Upper lobe of left lung (tissue), 4 donors: ENCODE measurements at regions not wholly inside any gene's neighbourhood (a gene's known extent, or its start where the extent isn't known, plus 50 kb on each side); places are given as distances from the start of the nearest gene placed in this dataset.

Source experiments
- CTCF ChIP-seq, 6 experiments: fragments of 450-650 bp in 4 of 6; fragments of 200-600 bp in 2 of 6; sonication (generic) in 2 of 6; IDR thresholded peaks; one replicate each; pipeline ENCODE4 v1.5.1; 2016 to 2019; ENCODE audit warnings: antibody characterized with exemption in 6 of 6
- EP300 ChIP-seq, 4 donors: sonication (generic); formaldehyde crosslinking; IDR thresholded peaks; one replicate each; pipeline ENCODE4 v1.5.1; 2017; ENCODE audit warnings: antibody characterized with exemption in 4 of 4, control low read depth in 2 of 4
- POLR2AphosphoS5 ChIP-seq, 2 donors: sonication (generic); formaldehyde crosslinking; IDR thresholded peaks; one replicate each; pipeline ENCODE4 v1.5.1; 2017; ENCODE audit warnings: antibody characterized with exemption in 2 of 2

GRCh38 chr20:60272790-60273189 lies 314.6 kb downstream of the CDH26 start:
- no peak for TF ChIP-seq CTCF (IDR thresholded peaks at IDR 0.05)
- TF ChIP-seq POLR2AphosphoS5 (IDR thresholded peaks at IDR 0.05): no peak
- TF ChIP-seq EP300 (IDR thresholded peaks at IDR 0.05): no peak
